ENCODE measurements at regions not wholly inside any gene's neighbourhood (a gene's known extent, or its start where the extent isn't known, plus 50 kb on each side); places are given as distances from the start of the nearest gene placed in this dataset.

DNA sequence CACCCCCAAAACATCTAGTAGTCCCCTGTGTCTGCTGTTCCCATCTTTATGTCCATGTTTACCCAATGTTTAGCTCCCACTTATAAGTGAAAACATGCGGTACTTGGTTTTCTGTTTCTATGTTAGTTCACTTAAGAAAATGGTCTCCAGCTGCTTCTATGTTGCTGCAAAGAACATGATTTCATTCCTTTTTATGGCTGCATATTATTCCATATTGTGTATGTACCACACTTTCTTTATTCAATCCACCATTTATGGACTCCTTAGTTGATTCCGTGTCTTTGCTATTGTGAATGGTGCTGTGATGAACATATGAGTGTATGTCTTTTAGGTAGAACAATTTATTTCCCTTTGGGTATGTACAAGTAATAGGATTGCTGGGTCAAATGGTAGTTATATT, 51.2 kb downstream of the GRK7 start:
- no peak for DNase-seq (ENCODE audit: low read depth)

DNA sequence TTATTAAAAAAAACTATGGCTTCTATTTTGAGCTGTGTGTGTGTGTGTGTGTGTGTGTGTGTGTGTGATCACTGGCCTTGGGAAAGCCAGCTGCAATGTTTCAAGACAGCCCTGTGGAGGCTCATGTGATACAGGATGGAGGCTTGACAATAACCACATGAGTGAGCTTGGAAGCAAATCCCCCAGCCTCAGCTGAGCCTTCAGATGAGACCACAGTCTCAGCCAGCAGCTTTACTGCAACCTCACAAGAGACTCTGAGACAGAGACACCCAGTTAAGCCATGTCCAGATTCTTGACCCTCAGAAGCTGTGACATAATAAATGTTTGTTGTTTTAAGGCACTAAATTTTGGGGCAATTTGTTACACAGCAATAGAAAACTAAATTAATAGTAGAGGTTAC, 52.5 kb downstream of the GRK7 start:
- DNase-seq (ENCODE audit: low read depth): no peak

DNA sequence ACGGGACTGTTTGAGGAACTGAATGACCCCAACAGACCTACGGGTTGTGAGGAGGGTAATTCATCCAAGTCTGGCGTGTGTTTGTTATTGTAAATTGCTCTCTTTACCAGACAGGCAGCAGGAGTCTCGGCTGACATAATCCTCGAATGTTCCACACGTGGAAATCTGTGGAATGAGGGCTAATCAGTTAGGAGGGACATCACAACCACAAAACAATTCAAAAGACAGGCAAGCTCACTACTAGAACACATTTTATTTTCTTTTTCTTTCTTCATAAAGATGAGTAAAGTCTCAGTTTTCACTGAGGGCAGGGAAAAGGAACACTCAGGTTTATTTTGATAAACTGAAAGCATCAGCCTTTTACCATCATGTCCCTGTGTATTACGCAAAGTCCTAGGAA, 53.8 kb downstream of the GRK7 start:
- peak; percentile 31 for DNase-seq (ENCODE audit: low read depth)

DNA sequence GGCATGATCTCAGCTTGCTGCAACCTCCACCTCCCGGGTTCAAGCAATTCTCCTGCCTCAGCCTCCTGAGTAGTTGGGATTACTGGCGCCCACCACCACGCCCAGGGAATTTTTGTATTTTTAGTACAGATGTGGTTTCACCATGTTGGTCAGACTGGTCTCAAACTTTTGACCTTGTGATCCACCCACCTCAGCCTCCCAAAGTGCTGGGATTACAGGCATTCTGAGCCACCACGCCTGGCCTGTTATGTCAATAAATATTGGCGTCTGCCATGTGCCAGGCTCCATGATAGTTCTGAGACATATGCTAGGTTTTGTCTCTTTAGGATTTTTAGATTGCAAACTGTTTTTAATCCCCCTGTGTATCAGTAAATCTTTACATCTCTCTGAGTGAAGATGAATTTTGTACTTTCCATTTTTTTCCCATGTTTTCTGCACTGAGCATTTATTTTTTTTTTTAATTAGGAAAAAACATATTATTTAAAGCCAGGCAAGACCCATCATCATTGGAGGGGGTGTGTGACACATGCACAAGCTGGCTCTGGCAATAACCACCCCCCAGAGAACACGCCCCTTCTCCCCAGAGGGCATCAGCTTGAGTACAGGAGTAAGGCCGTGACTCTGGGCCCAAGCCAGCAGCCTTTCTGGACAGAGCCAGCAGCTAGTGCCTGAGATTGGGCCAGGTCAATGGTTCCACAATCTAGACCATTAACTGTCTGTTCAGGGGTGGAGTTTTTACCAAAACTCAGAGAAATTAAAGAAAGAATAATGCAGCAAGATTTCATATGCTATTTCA, 51.0 kb upstream of the ATP1B3 start:
- DNase-seq (ENCODE audit: low read depth): no peak
